Stimulated activated CD8-positive, alpha-beta memory T cell treated with anti-CD3 and anti-CD28 coated beads, Interleukin-7, amount 100 ng/mL, for 1 hour (primary cell): ENCODE measurements at regions not wholly inside any gene's neighbourhood (a gene's known extent, or its start where the extent isn't known, plus 50 kb on each side); places are given as distances from the start of the nearest gene placed in this dataset.
"Not testable (repeated sequence)": the region's sequence is repeated elsewhere in the genome, so short reads cannot be mapped to it uniquely, and the experiment has no call there.

Source experiments
- DNase-seq, 2 donors: peaks; one replicate each; pipeline ENCODE4 v3.0.0-alpha.2; 2020; ENCODE audit warnings: low read depth in 2 of 2

DNA sequence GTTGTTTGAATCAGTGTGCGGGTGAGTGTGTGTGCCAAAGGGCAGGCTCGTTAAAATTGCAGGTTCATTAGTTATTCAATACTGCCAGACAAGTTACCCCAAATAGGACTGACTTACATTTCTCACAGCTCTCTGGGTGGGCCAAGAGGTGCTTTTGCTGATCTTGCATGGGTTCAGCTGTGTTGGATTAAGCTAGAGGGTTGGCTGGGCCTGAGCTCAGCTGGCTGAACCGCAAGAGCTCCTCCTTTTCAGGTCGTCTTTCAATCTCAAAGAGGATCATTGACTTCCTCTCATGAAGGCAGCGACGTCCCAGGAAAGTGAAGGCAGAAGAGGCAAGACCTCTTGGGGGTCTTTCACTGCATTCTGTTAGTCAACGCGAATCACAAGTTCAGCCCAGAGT, 343.3 kb upstream of the FRG1 start:
- no peak for DNase-seq

DNA sequence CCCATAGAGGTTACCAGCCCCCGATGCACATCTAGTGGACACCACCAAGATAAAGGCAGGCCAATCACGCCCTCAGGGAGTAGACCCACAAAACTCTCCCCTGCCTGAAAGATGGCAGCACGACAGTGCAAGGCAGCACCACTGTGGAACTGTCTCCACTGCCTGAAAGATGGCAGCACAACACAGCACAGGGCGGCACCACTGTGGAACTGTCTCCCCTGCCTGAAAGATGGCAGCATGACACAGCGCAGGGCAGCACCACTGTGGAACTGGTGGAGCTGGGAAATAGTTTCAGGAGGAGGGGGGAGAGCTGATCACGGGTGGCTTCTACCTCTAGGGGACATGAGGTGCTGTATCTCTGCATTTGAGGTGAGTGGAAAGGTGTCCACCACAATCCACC, 340.4 kb upstream of the FRG1 start:
- DNase-seq: no peak

DNA sequence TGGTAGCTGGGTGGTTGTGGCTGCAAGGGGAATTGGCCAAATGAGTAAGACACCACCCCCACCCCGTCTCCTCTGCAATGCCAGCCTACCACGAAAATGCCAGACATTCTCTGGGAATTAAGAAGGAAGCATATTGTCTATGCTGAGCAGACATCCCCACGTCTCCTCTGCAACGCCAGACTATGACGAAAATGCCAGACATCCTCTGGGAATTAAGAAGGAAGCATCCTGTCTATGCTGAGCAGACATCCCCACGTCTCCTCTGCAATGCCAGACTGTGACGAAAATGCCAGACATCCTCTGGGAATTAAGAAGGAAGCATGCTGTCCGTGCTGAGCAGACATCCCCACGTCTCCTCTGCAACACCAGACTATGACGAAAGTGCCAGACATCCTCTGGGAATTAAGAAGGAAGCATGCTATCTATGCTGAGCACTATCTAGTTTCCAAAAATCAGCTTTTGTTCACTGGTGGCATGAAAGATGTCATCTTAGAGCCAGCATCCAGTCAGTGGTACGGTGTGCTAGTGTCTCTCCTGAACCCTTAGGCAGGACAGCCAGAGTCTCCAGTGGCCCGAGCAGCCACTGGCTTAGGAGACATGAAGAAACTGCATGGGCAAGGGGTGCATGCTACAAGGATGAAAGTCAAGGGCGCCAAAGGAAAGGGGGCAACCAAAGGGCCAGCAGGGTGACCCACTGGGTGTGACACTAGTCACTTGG, 339.8 kb upstream of the FRG1 start:
- DNase-seq: no peak

DNA sequence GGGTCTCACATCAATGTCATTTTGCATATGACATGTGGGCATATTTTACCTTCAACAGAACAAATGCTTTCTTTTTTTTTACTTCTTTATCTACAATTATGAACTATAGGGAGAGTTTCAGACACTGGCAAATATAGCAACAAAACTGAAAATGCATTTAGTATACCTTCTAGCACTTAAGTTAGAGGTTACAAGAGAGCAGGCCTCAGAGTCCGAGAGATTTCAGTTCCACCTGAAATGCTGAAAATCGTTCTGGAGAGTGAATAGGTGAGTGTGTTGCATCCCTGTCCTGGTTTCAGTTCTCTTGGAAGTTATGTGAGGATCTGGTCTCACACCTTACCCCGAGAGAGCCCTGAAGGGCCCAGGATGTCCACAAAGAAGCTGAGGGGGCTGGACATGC, 337.8 kb upstream of the FRG1 start:
- DNase-seq: not testable (repeated sequence)

DNA sequence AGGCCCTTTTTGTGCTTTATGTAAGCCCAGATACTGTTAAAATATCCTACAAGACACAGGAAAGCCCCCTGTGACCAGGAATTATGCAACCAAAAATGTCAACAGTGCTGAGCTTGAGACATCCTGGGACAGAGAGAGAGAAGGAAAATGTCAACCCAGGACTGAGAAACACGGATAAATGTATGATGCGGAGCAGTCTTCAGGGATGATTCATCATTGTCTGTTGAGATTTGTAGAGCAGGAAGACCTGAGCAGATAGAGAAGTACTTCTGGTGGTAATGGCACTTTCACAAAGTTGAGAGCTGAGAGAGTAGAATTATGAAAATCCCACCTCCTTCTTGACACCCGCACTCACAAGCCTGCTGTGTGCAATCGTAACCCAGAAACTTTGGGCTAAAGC, 330.1 kb upstream of the FRG1 start:
- DNase-seq: not testable (repeated sequence)

DNA sequence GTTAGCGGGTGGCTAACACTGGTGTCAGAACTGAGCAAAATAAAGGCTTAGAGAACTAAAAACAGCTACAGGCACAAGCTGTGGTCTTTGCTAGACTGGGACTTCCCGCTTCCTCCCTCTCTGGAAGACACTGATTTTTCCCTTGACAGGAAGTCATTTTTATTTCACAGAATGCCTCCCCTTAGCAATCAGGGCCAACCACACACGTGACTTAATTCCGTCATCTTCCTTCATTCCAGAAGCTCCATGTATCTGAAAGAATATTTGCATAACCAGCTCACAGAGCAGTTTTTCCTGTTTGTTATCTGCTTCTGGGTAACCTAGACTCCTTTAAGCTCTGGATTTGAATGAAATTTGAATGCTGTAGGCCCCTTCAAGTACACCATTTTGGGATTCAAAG, 327.5 kb upstream of the FRG1 start:
- DNase-seq: no peak

DNA sequence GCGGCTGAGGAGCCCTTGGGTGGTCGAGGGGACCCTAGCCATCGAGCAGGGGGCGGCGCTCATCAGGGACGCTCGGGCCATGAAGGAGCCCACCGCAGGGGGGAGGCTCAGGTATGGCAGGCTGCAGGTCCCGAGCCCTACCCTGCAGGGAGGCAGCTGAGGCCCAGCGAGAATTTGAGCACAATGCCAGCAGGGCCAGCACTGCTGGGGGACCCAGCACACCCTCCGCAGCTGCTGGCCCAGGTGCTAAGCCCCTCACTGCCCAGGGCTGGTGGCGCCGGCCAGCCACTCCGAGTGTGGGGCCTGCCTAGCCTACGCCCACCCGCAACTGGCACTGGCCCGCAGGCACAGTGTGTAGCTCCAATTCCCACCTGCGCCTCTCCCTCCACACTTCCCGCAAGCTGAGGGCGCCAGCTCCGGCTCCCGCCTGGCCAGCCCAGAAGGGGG, 325.4 kb upstream of the FRG1 start:
- no peak for DNase-seq

DNA sequence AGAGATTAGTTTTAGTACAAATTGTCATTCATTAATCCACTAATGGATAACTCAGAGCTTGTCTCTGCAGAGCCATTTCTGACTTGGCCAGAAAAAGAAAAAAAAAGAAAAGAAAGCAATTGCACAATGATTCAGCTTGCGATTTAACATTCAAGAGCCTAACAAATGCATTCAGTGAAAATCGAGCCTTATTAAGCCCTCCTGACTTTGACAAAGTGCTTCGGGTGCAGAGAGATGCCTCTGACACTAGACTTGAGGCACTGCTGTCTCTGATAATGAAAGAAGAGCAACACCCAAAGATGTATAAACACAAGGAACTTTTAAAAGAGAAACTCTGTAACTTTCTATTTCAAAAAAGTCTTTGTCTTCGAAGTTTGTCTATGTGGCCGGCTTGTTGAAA, 322.9 kb upstream of the FRG1 start:
- not testable (repeated sequence) for DNase-seq

DNA sequence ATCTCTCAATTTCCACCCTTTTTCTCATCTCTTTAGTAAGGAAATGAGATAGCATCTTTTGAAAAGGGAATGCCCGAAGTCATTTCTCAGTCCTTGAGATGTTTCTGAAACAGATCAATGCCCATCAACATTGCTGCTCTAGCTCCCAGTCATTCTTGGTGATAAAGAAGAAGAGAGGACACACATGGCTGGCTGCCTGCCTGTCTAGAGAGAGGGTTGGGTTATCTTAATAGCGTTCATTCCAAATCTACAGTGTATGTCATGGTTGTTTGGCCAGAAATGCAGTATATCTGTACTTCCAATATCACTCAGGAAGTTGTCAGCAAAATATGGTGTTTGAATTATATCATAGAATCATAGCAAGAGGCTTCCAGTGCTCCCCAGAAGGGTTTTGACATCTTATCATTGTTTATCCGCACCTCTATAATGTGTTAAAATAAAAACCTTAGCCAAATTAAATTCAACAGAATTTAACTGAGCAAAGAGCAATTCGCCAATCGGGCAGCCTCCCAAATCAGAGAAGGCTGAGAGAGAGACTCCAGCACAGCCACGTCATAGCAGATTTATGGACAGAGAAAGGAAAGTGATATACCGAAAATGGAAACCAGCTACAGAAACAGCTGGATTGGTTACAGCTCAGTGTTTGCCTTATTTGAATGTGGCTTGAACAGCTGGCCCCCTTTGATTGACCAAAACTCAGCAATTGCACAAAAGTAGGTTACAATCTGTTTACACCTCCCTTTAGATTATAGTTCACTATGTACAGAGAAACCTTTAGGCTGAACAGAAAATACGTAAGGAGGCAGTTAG, 321.0 kb upstream of the FRG1 start:
- not testable (repeated sequence) for DNase-seq

DNA sequence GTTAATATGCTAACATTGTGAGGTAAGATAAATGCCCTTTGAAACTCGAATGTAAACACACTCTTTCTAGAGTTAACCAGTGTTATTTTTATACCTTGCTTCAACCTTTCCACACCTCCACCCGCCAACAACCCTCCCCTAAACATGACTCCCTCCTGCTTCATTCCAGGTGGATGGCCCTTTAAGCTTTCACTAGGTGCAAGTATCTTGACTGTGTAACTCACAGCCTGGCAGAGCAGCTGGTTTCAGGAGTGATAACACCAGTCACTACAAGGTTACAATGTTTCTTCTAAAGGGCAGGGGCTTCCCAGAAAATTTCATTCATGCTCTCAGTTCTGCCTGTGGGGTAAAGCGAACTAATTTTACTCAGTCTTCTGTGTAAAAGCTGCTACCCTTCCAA, 318.1 kb upstream of the FRG1 start:
- not testable (repeated sequence) for DNase-seq

DNA sequence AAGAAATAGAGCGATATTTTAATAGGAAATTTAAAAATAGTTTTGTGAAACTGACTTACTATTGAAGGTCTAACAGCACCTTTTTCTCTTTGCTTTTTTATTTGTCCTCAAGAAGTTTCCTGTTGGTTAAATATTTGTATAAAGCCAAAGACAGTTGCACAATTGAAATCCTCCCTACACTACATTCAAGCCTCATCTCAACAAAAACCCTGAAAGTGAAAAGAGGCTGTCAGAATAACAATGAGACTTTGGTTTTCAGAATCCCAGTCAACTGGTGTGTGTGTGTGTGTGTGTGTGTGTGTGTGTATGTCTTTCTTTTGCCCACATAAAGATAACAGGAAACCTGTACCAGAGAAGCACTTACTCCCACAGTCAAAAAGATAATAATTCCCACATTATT, 313.6 kb upstream of the FRG1 start:
- DNase-seq: not testable (repeated sequence)

DNA sequence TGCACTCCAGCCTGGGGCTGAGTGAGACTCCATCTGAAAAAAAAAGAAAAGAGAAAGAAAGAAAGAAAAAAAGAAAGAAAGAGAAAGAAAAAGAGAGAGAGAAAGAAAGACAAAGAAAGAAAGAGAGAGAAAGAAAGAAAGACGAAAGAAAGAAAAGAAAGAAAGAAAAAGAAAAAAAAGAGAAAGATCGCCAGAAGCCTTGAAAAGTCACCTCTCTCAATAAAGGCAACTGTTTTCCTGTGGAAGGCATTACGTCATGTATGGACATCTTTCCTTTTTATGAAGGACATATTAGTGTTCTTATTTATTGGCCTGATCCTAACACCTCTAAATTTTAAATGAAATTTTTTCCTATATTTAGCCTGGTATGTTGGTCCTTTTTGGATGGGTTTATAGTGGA, 310.9 kb upstream of the FRG1 start:
- not testable (repeated sequence) for DNase-seq

DNA sequence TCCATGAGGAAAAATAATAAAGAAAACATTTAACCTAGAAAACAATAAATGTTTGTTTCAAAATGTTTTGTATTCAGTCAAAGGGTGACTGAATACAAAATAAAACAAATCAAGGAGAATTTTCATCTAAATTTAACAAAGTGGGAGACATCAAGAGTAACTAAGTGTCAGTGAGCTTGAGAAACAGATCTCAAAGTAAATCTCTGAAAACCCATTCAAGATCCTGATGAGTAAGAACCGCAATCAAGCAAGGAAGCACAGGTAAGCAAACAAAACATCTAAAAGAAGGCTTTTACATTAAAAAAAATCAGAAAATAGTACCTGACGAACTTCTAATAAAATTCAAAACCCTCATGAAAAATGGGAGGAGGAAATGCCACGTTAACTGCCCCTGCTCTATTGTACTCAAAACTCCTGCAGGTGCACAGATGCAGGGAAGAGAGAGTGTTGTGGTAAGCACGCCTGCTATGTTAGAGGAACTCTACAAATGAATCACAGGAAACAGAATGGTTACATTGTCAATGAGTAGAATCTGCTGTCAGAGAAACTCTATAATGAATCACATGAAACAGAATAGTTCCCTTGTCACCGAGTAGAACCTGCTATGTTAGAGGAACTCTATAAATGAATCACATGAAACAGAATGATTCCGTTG, 309.6 kb upstream of the FRG1 start:
- DNase-seq: not testable (repeated sequence)

DNA sequence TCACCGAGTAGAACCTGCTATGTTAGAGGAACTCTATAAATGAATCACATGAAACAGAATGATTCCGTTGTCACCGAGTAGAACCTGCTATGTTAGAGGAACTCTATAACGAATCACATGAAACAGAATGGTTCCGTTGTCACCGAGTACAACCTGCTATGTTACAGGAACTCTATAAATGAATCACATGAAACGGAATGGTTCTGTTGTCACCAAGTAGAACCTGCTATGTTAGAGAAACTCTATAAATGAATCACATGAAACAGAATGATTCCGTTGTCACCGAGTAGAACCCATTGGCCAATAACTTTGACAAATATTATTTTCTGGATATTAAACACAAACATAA, 309.1 kb upstream of the FRG1 start:
- not testable (repeated sequence) for DNase-seq

DNA sequence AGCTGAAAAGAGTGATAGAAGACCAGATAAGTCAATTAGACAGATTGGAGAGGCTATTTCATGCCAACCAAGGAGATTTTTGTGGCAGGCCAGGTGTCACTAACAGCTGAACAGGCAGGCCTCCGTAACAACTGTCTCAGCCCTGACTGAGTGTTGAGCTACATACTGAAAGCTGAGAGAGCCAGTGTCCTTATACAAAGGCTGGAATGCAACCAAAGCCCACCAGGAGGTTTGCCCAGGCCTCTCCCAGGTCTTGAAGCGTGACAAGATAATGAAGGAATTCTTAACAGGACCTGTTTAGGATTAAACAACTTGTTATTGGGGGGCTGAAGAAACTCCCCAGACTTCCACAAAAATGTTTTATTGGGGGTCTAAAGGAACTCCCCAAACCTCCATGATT, 290.2 kb upstream of the FRG1 start:
- DNase-seq: not testable (repeated sequence)

DNA sequence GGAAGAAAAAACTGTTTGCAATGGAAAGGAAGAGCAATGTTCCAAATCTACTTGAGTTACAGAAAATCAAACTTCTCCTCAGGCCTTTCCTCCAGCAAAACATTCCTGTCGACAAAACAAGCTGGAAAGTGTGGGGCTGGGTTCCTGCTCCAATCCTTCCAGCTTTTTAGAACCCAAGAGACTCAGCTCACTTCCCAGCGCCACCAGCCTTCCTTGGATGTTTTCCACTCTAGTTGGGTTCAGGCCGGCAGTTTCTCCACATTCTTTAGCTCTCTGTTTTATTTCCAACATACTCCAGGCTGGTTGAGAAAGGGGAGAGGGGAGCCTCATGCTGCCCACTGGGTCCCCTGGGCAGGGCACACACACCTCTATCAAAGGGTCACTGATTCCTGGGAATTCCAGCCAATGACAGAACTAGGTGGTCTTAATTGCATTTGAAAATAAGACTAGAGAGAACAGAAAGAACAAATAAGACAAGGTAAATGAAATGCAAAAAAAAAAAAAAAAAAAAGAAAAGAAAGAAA, 287.5 kb upstream of the FRG1 start:
- DNase-seq: not testable (repeated sequence)

DNA sequence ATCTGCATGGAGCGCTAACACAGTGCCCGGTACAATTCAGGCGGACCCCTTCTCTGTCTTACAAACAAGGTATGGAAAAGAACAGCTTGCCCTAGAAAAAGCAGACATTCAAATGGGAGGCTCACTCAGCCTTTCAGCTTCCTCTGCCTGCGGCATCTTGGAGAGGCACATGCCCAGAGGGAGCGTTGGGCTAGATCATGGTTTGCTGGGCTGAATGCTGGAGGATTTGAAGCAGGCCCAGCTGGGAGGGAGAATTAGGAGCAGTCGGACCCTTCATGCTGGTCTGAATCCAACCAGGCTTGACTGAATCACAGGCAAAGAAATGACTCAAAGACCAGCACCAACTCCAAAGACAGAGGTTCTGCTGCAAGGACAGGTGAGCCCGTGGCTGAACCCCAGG, 286.7 kb upstream of the FRG1 start:
- not testable (repeated sequence) for DNase-seq

DNA sequence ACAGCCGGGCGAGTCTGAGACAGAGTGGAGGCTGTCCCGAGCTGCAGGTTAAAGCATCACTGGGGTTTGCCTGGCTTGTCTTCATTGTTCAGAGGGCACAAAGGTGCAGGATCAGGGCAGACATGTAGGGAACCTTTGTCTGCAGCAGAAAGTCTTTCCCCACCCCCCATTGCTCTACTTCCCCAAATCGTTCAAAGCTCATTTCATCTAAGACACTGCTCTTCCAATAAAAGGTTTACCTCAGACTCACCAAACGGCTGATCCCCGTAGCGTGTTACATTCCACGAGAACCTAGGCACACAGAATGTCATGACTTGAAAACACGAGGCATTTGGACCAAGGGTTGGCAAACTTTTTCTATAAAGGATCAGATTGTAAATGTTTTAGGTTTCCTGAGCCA, 286.3 kb upstream of the FRG1 start:
- DNase-seq: not testable (repeated sequence)

DNA sequence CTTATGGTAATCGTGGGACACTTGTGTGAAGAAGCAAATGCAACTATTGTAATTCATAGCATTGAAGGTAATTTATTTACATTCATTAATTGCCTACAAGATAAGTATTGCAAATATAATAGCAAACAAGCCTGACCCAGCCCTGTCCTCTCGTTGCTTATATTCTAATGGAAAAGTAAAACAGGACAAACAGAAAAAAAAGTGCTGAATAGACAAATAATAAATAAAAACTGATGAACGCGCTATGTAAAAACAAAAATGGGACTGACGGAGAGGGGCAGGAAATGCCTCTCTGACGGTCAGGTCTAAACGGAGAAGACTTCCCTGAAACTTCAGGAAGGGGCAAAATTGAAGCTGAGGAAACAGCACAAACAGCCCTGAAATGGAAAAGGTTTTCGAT, 284.9 kb upstream of the FRG1 start:
- not testable (repeated sequence) for DNase-seq

DNA sequence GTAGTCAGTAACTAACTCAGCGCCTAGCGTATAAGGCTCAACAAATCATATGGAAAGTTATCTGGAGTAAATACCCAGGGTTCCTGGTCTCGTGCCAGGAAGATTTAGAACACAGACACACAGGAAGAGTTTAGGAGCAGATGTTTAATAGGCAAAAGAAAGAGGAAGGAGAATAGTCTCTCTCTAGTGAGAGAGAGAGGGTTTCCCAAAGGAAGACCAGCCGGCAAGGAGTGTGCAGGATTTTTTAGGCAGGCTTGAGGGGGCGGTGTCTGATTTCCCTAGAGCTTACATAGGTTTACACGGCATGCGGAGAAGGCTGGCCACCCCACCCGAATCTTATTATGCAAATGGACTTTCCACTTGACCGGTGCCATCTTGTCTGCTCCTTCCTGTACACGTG, 284.0 kb upstream of the FRG1 start:
- no peak for DNase-seq

DNA sequence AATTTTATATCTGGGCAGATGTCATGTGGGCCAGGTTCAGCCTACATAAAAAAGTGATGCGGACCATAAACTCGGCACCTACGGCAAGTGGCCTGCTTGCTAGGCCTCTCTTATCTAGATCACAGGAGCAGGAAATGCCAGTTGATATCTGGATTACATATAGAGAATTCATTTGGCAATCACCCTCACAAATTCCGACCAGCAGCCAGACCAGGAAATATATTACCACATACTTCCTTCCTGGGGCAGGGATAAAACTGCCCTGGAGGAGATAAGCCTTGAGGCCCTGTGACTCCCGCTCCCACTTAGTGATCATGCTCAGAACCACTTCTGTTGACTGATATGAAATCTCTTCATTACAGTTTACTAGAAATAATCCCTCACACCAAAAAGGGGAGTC, 282.4 kb upstream of the FRG1 start:
- DNase-seq: not testable (repeated sequence)

DNA sequence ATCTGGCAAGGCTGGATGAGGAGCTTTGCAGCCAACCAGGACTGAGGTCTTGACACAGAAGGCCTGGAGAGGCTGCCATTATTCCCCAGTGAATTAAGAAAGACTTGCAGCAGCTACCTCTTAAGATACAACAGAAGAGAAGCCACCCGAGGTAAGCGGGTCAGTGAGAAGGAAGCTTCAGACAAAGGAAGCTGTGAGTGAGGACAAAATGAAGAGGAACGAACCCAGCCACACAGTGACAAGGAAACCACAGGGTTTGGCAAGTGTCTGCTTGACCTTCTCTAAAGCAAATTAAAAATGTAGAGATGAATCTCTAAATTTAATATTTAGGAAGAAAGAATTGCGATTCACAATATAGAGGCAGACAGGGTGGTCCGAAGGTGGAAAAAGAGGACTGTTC, 281.8 kb upstream of the FRG1 start:
- DNase-seq: not testable (repeated sequence)

DNA sequence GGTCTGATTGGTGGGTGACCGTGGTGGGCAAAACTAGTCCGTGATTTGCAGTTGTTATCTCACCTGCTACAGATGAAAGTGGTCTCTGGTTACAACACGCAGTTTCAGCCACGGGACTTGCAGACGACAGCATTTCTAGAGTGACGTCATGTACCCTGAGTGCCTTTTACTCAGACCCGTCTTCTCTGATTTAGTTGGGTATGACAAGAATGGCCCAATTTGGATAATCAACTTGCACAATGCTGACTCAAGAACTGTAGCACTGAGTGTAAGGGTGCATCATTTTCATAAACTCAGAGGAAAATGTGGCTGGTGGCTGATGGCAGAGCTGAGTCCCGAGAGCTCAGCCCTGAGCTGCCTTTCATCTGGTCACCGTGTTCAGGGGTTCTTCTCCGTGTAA, 281.4 kb upstream of the FRG1 start:
- DNase-seq: no peak
